ENCODE measurements at regions not wholly inside any gene's neighbourhood (a gene's known extent, or its start where the extent isn't known, plus 50 kb on each side); places are given as distances from the start of the nearest gene placed in this dataset.

DNA sequence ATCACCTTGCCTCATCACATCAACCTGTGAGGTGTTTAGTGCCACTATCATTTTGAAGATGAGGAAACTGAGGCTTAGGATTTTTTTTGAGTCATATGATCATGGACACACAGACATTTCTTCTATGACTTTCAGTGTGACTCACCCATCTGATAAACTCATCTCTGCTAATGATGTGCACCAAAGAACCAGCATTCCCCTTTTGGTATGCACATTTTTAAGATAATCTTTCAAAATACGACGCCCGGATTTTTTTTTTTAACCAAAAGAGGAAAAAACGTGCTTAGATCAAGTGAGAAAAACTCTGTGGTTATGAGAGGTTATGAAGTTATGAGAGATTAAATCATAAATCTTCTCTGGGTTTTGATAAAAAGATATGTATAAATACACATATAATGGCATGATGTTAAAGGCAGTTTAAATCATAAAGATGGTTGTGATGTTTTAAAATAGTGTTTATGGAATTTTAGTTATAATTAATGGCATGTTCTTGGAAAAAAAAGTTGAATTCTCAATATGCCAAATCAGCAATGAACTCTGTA lies 948.1 kb downstream of the TMTC2 start:
- in situ Hi-C loops (cut with MboI; ENCODE audit: low sequenced_read_pairs) (no loop called here), dilution Hi-C loops (cut with HindIII; ENCODE audit: low sequenced_read_pairs, unreplicated experiment) (no loop called here), intact Hi-C loops (cut with micrococcal nuclease) (no loop called here)
- TF ChIP-seq CHD1 (IDR thresholded peaks at IDR 0.05; ENCODE audit: low read depth, low read length) (no peak), RFX5 (IDR thresholded peaks at IDR 0.05; ENCODE audit: low read depth, low read length) (no peak)
- H3K9me1 ChIP-seq (ENCODE audit: insufficient read depth, low read length), result no peaks in the 10 kb centered on the region
- H2BK15ac ChIP-seq (ENCODE audit: low read depth, low read length), result no peak overlapping the region
- ChIA-PET POLR2A (ENCODE audit: unreplicated experiment) (no interaction called here), CTCF (no interaction called here)
- H3K4me1 ChIP-seq (ENCODE audit: control insufficient read depth, insufficient read depth, low read length), result no peaks in the 10 kb centered on the region
- no peak overlapping the region for H3K4me3 ChIP-seq (ENCODE audit: insufficient read depth, low read depth, low read length)
- H4K8ac ChIP-seq (ENCODE audit: low read depth in 2 of 2, low read length in 2 of 2), result no peak overlapping the region
- ATAC-seq (ENCODE audit: low read depth) (no peak), DNase-seq (no peak)
- no peak overlapping the region for H3K4ac ChIP-seq (ENCODE audit: low read depth, low read length)
- no peak overlapping the region for H3K9ac ChIP-seq (ENCODE audit: low read depth, low read length)
- H3K27me3 ChIP-seq (ENCODE audit: control insufficient read depth, insufficient read depth, low read length), result no peaks in the 10 kb centered on the region
- no peak overlapping the region for H2AFZ ChIP-seq (replicated peaks; ENCODE audit: low read length, poor library complexity)
- no peak overlapping the region for H3K23ac ChIP-seq (ENCODE audit: low read depth, low read length)
- H3K27ac ChIP-seq (ENCODE audit: insufficient read depth, low read length), result no peak overlapping the region
- H3K4me2 ChIP-seq (ENCODE audit: low read depth, low read length), result no peak overlapping the region
- H2AK9ac ChIP-seq (replicated peaks; ENCODE audit: low read depth, low read length, poor library complexity), result no peak overlapping the region
- no TSS peak for BruUV-seq (replicated peaks)
- H3K9me3 ChIP-seq (ENCODE audit: control insufficient read depth, insufficient read depth, low read length), result peaks cover 4% of the 10 kb centered on the region; the same call in 1 of the 2 replicates
- H3K79me1 ChIP-seq (ENCODE audit: low read depth in 1 of 2, low read length in 2 of 2), result no peaks in the 10 kb centered on the region
- H3K14ac ChIP-seq (replicated peaks; ENCODE audit: low read depth, low read length), result no peak overlapping the region
- no peaks in the 10 kb centered on the region for H4K20me1 ChIP-seq (ENCODE audit: insufficient read depth, low read length)
- no peak overlapping the region for H2AK5ac ChIP-seq (ENCODE audit: low read depth, low read length)
- H3K56ac ChIP-seq (ENCODE audit: extremely low read depth, insufficient read depth, low read length), result no peak overlapping the region
- no peak overlapping the region for H3K18ac ChIP-seq (ENCODE audit: low read depth, low read length)
- H2BK120ac ChIP-seq (ENCODE audit: low read depth, low read length), result no peak overlapping the region
- no peak overlapping the region for H4K5ac ChIP-seq (ENCODE audit: low read depth, low read length)
- WGBS, 2 experiments (ENCODE audit: extremely low coverage in 2 of 2, insufficient read length in 1 of 2), result no CpG with 5 or more reads among the region's 4 CpGs
- no peak overlapping the region for H2BK20ac ChIP-seq (ENCODE audit: low read depth, low read length)
- no peak overlapping the region for H4K91ac ChIP-seq (ENCODE audit: insufficient read depth, low read depth, low read length)
- H2BK5ac ChIP-seq (ENCODE audit: low read depth, low read length, poor library complexity, severe bottlenecking), result no peak overlapping the region
- H3K36me3 ChIP-seq (ENCODE audit: control insufficient read depth, insufficient read depth, low read length), result no peaks in the 10 kb centered on the region

Measured in IMR-90 (cell line).